ENCODE measurements at regions not wholly inside any gene's neighbourhood (a gene's known extent, or its start where the extent isn't known, plus 50 kb on each side); places are given as distances from the start of the nearest gene placed in this dataset.
A peak's percentile ranks its signal among the peaks of the same experiment; 100 is the strongest.

DNA sequence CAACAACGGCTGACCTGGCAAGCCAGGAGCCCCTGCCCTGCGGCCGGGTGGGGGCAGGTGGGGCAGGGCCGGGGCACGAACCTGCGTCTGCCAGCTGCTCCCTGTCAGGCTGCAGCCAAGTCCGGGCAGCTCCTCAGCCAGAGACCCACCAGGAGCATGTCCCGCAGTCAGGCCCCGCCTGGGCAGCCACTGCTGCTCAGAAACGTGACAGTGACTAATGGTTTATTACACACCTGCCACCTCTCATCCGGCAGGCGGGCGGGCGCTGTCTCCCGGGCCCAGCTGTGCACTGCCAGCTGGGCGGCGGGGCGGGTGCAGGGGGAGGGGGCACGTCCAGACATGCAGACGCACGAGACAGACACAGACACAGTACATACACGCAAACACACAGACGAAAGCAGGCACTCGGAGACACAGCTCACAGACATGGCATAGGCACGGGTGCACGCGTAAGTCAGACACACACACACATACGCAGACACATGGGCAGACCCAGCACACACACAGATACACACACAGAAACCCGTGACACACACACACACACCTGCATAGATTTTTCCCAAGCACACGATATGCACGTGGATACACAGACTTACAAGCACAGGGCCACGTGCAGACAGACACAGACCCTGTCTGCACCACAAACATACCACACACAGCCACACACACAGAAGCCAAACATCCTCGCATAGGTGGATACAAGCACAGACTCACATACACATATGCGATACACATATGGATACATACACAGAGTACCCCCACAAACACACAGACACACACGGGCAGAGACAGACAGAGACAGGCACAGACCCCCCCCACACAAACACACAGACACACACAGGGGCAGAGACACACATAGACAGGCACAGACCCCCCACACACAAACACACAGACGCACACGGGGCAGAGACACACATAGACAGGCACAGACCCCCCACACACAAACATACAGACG is 248.3 kb upstream of the CIBAR2 start:
- no peak for DNase-seq (ENCODE audit: low read depth in 2 of 2)

DNA sequence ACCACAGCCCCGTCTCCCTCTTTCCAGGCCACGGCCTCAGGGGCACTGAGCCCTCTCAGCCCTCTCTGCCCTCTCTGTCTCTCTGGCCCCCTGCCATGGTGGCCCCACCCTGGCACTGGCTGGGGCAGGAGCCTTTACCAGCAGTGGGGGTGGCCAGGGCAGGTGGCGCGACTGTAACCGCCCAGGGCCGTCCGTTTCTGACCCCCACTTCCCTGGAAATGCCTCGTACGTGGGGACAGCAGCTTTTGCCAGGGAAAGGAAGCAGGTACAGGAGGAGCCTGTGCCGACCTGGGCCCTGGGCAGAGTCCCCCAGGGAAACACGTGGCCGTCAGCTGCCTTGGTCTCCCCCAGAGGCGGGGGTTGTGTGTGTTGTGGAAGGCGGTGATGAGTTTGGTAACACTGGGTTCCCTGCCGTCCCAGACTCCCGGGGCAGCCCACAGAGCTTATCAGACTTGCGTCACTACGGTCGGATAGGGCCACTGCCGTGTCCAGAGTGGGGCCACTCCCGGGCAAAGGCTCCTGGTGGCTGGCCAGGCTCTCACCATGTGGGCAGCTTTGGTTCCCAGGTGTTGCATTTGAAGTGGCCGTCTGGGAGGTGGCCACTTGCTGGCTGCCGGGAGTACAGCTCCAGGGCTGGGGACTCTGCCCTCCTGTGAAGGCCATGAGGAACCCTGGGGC is 249.3 kb upstream of the CIBAR2 start:
- no peak for DNase-seq (ENCODE audit: low read depth in 2 of 2)

DNA sequence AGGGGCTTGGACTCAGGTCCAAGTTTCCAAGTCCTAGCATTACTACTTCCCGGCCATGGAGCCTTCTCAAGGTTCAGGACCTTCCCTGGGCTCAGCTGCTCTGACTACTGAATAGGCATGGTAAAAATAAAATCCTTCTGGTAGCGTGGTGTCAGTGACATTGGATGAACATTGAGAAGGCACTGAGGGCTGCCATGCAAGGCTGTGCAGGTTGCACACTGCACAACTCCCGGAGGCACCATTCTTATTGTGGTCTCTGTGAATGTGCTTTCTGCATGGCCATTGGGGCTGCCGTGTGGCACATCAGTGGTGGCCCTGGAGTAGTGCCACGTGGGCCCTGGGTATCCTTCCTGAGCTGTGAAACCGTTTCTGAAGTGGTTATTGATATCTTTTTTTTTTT is 250.2 kb upstream of the CIBAR2 start:
- DNase-seq (ENCODE audit: low read depth in 2 of 2) = no peak

DNA sequence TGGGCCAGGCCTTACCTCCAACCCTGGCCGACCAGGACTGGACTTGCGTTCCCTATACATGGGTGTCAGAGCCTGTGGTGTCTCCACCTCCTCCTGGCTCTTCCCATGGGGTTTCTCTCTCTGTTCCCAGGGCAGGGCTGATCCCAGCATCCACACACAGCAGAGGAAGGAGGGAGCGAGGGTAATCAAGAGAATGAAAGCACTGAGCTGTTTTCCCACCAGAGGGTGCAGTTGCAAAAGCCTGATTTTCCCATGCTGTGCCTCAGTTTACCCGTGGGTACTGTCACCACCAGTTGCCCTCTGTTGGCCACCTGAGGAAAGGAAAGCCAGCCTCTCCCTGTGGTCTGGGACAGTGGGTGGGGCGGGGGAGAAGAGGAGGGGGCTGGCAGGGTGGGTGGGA is 249.7 kb upstream of the GSE1 start:
- DNase-seq (ENCODE audit: low read depth in 2 of 2) = no peak

DNA sequence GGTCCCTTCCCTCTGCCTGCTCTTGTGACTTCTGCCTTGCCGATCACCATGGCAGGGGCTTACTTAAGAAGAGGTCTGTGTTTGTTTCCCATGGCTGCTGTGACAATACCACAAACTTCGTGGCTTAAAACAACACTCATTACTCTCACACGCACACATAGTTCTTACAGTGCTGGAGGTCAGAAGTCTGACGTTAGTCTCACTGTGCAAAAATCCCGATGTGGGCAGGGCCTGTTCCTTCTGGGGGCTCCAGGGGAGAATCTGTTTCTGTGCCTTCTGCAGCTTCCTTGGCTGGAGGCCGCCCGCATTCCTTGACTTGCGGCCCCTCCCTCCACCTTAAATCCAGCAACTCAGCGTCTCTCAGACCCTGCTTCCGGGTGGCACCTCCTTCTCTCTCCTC is 249.2 kb upstream of the GSE1 start:
- DNase-seq (ENCODE audit: low read depth in 2 of 2) = no peak

DNA sequence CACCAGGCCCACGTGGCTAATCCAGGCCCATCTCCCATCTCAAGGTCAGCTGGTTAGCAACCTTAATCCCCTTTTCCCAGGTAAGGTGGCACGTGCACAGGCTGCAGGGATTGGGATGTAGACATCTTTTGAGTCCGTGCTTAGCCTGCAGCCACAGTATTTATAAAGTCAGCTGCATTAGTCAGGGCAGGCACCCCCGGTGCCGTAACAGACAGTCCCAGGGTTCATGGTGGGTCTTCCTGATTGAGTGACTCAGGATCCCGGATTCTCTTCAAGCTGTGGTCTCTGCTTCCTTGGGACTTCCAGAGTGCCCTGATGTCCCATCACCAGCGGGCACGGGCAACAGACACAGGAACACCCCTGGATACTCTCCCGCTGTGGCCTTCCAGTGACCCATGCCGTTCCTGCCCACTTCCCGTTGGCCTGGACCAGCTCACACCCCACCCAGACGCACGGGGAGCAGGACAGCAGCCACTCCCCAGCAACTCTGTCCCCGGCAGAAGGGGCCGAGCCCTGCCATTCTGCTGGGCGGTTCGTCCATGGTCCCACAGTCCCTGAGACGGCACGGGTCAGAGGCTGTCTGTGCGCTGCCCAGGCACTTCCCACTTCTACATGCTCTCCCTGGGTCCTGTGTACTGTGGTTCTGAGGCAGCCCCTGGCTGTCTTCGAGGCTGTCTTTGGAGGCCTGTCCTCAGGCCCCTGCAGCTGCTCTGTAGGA is 248.6 kb upstream of the GSE1 start:
- DNase-seq (ENCODE audit: low read depth in 2 of 2) = no peak

DNA sequence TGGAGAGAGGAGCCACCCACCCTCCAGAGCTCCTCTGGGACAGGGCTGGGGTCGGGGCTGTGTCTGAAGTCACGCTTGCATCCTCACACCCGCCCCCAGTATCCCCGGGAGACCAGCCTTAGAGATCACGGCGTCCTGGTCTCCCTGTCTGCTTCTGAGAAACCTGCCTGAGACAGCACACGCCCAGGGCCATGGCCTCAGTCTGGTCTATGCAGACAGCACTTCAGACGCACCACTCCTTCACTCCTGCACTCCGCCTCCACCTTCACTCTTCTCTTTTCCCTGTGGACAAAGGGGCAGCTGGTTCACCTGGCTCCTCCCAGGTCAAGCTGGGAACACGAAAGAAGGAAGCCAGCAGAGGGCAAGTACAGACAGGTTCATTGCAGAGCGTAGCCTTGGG is 248.0 kb upstream of the GSE1 start:
- DNase-seq (ENCODE audit: low read depth in 2 of 2) = no peak

DNA sequence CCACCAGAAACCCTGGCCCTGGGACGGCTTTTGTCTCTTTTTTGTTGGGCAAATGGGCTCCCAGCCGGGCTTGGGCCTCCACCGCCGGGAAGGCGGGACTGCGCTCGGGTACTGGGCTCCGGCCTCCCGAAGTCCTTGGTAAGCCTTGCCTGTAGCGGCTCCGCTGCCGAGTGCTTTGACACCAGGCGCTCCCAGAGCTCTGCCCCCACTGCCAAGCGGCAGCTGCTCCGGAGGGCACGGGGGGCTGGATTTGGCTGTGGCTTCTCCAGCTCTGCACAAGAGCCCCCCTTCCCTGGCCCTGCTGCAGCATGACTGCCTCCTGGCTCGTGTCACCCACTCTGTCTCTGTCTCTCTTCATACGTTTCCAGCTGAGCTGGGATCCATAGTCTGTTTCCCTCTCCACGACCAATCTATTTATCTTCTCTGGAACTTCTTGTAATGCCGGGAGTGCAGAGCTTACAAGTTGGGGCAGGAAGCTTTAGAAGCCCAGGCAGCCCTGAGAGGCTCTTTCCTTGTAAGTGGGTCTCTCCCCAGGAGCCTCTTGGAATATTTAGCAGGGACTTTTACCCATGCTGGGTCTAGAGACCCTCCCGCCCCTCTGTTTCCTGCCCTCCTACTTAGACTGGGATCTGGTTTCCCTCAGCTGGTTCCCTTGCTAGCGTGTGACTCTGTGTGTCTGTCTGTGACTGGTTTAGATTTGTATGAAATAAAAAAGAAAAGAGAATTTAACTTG is 246.9 kb upstream of the GSE1 start:
- DNase-seq (ENCODE audit: low read depth in 2 of 2) = no peak

DNA sequence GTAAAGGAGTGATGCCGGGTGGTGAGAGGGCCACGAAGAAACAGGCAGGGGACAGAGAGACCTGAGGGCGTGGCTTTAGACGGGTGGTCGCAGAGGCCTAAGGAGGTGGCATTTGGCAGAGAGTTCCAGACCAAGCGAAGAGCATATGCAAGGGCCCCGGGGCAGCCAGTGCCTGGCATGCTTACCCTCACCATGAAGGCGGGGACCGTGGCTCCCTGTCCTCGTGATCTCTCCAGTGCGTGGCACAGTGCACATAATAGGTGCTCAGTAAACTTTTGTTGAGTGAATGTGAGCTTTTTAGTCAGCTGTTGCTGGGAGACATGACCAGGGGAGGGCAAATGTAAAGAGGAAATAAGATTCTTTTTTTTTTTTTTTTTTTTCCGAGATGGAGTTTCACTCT is 245.6 kb upstream of the GSE1 start:
- DNase-seq (ENCODE audit: low read depth in 2 of 2) = no peak

DNA sequence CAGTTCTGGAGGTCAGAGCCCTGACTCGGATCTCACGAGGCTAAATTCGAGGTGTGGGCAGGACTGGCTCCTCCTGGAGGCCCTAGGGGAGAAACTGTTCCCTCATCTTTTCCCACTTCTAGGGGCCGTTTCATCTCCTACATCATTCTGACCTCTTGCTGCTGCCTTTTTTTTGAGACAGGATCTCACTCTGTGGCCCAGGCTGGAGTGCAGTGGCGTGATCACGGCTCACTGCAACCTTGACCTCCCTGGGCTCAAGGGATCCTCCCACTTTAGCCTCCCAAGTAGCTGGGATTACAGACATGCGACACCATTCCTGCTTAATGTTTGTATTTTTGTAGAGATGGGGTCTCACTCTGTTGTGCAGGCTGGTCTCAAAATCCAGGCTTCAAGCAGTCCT is 244.1 kb upstream of the GSE1 start:
- no peak for DNase-seq (ENCODE audit: low read depth in 2 of 2)

DNA sequence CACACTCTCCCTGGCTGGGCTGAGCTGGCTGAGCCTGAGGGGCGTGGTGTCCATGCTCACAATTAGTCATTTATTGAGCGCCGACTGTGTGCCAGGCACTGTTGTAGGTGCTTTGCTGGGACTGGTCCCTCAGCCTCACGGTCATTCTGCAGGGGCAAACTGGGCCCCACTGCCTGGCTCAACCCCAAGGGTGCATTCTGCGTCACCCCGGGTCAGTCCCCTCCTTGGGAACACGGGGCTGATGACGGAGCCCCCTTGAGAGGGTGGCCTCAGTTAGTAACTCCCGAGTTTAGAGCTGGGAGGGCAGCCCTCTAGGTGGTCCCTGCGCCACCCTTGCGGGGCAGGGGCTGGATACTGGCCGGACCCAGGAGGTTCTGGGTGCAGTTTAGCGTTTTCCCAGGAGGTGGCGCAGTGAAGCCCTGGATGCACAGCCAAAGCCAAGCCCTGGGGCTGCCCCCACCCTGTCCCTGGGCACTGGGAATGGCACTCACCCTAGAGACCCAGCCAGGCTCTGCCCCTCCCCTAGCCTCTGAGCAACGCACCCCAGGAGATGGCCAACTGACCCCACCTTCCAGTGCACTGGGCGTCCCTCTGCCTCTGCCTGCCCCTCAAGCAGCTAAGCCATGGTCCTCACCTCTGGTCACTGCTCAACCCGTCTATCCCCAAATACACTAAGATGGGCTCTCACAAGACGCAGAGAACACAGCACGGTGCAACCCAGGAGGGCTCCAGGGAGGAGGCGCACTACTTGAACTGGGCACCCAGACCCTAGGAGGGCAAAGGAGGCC is 243.2 kb upstream of the GSE1 start:
- DNase-seq (ENCODE audit: low read depth in 2 of 2) = peak; percentile 12 to 37

DNA sequence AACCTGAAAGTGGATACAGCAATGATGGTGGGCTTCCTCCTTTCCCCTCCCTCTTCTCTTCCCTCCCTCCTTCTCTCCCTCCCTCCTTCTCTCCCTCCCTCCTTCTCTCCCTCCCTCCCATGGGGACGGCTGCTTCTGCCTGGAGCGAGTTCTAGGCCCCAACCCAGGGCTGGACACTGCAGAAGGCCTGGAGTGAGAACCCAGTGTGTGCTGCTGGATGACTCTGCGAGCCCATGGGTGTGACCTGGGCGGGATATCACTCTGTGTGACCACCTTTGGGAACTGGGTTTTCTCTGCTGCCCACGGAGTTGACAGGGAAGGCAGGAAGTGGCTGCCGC is 242.6 kb upstream of the GSE1 start:
- no peak for DNase-seq (ENCODE audit: low read depth in 2 of 2)

DNA sequence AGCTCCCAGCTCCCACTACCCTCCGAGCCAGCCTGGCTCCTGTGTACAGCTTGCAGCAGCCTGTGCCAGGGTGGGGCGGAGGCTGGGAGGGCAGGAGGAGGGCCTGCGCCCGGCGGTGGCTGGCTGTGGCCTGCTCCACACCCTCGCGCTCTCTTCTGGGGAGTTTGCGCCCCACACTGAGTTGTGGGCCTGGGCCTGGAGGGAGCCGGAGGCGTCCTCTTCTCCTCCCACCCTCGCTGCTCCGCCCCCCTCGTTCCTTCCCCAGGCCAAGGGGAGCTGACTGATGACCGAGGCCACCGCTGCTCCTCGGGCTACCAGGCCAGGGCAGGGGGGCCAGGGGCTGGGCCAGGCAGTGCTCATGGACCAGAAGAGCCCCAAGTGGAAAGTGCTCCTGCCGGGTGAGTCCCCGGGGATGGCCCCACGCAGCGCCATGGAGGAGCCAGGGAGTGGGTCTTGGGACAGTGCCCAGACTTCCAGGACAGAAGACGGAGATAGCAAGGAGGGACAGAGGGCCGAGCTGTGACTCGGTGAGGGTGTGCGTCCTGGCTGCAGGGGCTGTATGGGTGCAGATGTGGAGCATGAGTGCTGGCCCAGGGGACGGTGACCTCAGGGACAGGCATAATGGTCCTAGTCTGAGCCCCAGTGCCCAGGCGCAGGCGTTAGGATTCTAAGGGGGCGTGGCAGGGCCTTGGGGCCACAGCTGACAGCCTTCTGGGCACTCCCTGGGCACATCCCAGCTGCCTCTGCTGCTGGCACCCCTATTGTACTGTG is 242.1 kb upstream of the GSE1 start:
- no peak for DNase-seq (ENCODE audit: low read depth in 2 of 2)

DNA sequence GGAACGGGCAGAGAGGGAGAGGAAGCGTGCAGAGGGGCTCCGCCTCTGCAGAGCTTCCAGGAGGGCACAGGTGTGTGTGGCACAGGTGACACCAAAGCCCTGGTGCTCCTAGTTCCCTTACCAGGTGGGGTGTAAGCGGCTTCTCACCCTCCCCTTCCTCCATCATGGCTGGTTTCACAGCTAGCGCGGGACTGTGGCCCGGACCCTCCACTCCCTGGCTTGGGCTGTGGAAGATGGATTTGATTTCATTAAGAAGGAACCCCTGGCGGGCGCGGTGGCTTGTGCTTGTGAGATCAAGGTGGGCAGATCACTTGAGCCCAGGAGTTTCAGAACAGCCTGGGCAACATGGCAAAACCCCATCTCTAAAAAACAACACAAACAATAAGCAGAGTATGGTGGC is 241.2 kb upstream of the GSE1 start:
- no peak for DNase-seq (ENCODE audit: low read depth in 2 of 2)

DNA sequence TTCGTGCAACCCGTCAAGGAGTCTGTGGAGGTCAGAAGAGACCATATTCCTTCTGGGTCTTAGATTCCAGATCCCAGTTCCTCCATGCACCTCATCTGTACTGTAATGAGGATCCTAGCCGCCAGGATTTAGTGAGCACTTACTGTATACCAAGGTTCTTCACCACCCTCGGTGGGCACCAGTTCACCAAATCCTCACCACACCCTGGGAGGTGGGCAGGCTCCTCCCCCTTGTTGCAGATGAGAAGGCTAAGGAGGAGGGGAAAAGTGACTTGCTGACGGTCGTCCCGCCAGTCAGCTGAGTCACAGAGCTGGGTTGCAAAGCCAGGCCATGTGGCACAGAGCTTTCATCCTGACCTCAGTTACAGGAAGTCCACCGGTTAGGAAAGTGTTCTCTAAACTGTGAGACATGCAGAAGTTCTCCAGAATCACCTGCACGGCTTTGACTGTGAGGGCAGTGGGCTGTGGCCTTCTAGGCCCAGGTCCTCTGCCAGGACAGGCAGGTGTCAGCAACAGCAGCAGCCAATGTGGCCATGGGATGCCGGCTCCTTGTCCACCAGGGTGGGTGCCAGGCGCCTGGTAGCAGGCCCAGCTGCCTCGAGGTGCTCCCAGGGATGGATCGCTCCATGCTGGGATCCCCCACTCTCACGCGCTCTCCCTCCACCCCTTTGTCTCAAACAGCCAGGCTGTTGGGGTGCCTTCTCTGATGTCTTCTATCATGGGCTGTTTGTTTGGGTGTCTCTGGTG is 240.3 kb upstream of the GSE1 start:
- DNase-seq (ENCODE audit: low read depth in 2 of 2) = peak; percentile 33 to 42

DNA sequence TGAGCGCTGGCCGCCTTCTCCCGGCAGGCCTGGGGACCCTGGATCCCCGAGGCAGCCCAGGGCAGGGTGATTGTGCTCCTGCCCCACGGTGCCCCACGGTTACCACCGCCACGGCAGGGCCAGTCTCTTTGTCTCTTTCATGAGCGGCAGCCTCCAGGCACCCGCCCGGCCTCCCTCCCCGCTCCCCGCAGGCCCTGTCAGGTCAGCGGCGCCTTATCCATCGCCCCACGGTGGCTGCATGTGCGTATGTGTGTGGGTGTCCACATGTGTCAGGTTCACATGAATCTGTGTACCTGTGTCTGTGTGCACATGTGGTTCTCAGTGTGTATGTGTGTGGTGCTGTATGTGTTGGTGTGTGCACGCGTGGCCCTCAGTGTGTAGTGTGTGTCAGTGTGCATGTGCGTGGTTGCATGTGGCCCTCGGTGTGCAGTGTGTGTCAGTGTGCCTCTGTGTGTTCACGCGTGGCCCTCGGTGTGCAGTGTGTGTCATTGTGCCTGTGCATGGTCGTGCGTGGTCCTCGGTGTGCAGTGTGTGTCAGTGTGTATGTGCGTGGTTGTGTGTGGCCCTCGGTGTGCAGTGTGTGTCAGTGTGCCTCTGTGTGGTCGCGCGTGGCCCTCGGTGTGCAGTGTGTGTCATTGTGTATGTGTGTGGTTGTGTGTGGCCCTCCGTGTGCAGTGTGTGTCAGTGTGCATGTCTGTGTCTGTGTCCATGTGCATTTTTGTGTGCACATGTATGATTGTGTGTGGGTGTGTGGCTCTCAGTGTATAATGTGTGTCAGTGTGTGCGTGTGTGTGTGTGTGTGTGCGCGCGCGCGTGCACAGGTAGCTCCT is 239.2 kb upstream of the GSE1 start:
- DNase-seq (ENCODE audit: low read depth in 2 of 2) = no peak

DNA sequence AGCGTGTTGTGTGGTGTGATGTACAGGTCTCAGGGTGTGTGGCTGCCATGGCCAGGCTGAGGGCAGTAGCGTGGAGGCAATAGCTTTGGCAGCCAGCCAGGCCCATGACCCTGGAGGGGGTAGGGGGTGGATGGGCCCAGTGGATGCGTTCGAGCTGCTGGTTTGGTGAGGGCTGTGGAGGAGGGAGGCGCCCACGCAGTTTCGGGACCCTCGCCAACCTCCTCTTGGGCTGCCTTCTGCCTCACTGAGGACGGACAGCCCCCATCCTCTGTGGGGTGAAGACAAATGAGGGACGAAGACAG is 238.6 kb upstream of the GSE1 start:
- no peak for DNase-seq (ENCODE audit: low read depth in 2 of 2)

DNA sequence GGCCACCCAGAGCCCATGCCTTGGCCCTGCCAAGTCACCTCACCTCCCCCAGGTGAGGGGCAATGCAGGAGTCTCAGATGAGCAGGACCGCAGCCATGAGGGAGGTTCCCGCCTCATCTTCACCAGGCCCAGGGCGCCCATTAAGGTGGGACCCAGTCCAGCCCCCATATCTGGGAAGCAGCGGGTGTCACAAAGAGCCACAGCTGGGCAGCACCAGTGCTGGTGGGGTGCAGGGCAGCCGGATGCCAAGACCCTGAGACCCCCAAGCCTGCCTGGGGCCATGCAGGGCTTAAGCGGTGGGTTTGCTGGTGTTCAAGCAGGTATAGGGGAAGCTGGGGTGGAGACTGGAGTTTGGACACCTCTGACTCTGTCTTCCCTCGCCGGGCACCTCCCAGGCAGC is 237.8 kb upstream of the GSE1 start:
- DNase-seq (ENCODE audit: low read depth in 2 of 2) = no peak
